CD14-positive monocyte (primary cell): ENCODE measurements at regions not wholly inside any gene's neighbourhood (a gene's known extent, or its start where the extent isn't known, plus 50 kb on each side); places are given as distances from the start of the nearest gene placed in this dataset.

Experiments used
- DNase-seq, 3 donors: peaks; one replicate each; pipeline ENCODE4 v3.0.0-alpha.2; 2011 to 2022
- H2AFZ ChIP-seq: 2 replicates; pipeline ENCODE4 v1.6.0; 2012; ENCODE audit warnings: mild to moderate bottlenecking, low read depth, low read length, inconsistent platforms; ENCODE audit not compliant: insufficient read depth, poor library complexity, severe bottlenecking
- H3K27ac ChIP-seq, 2 donors: 1 replicate in 1 of 2; 2 replicates in 1 of 2; pipeline ENCODE4 v1.5.1; 2012 to 2013; ENCODE audit warnings: low read length in 2 of 2, control low read depth in 1 of 2, inconsistent platforms in 1 of 2, low read depth in 1 of 2, mild to moderate bottlenecking in 1 of 2
- H3K27me3 ChIP-seq, 2 donors: one replicate each; pipeline versions ENCODE4 v1.6.0 to v1.6.1; 2011 to 2013; ENCODE audit warnings: low read length in 2 of 2; ENCODE audit not compliant: control insufficient read depth in 2 of 2, insufficient read depth in 2 of 2
- H3K36me3 ChIP-seq, 2 donors: replicated peaks in 1 of 2; 1 replicate in 1 of 2; 2 replicates in 1 of 2; pipeline versions ENCODE4 v1.5.1 to v1.6.1; 2012 to 2013; ENCODE audit warnings: low read length in 2 of 2, control low read depth in 1 of 2, inconsistent platforms in 1 of 2, mild to moderate bottlenecking in 1 of 2; ENCODE audit not compliant: insufficient read depth in 2 of 2, control insufficient read depth in 1 of 2
- H3K4me1 ChIP-seq, 2 donors: 1 replicate in 1 of 2; 2 replicates in 1 of 2; pipeline versions ENCODE4 v1.5.1 to v1.6.1; 2012 to 2013; ENCODE audit warnings: low read length in 2 of 2, control low read depth in 1 of 2, inconsistent platforms in 1 of 2, mild to moderate bottlenecking in 1 of 2, moderate library complexity in 1 of 2; ENCODE audit not compliant: insufficient read depth in 2 of 2, control insufficient read depth in 1 of 2
- H3K4me2 ChIP-seq: replicated peaks from 2 replicates; pipeline ENCODE3; 2012; ENCODE audit warnings: low read length, moderate library complexity, mild to moderate bottlenecking; ENCODE audit not compliant: poor library complexity, severe bottlenecking; ENCODE audit errors: extremely low read depth
- H3K4me3 ChIP-seq, 3 experiments: fragments of 200-600 bp in 1 of 3; sonication (generic) in 1 of 3; replicated peaks in 1 of 3; 1 replicate in 2 of 3; 2 replicates in 1 of 3; pipeline ENCODE4 v1.5.1; 2011 to 2013; ENCODE audit warnings: low read length in 3 of 3, mild to moderate bottlenecking in 3 of 3, control low read depth in 2 of 3, low read depth in 2 of 3, inconsistent platforms in 1 of 3, moderate library complexity in 1 of 3
- H3K79me2 ChIP-seq: 2 replicates; pipeline ENCODE4 v1.6.0; 2012; ENCODE audit warnings: mild to moderate bottlenecking, control low read depth, inconsistent platforms, low read length, moderate library complexity; ENCODE audit not compliant: insufficient read depth
- H3K9ac ChIP-seq: 2 replicates; pipeline ENCODE4 v1.6.0; 2017; ENCODE audit warnings: low read length, mild to moderate bottlenecking; ENCODE audit not compliant: insufficient read depth, poor library complexity, severe bottlenecking
- H3K9me3 ChIP-seq, 2 donors: replicated peaks in 1 of 2; 1 replicate in 1 of 2; 2 replicates in 1 of 2; pipeline versions ENCODE4 v1.5.1 to v1.6.1; 2012 to 2013; ENCODE audit warnings: low read length in 2 of 2, control low read depth in 1 of 2; ENCODE audit not compliant: control insufficient read depth in 1 of 2, insufficient read depth in 1 of 2
- H4K20me1 ChIP-seq: 2 replicates; pipeline ENCODE4 v1.6.0; 2012; ENCODE audit warnings: mild to moderate bottlenecking, low read length, control low read depth, moderate library complexity; ENCODE audit not compliant: insufficient read depth
- H3K27ac Mint-ChIP-seq, 7 donors: one replicate each; pipeline ENCODE4 v1.8.0; 2020; ENCODE audit warnings: mild to moderate bottlenecking in 7 of 7, mixed read lengths in 7 of 7, moderate library complexity in 6 of 7, inconsistent platforms in 2 of 7
- H3K27me3 Mint-ChIP-seq, 3 donors: one replicate each; pipeline ENCODE4 v1.8.0; 2021 to 2022; ENCODE audit warnings: low read depth in 3 of 3, mild to moderate bottlenecking in 3 of 3, mixed read lengths in 3 of 3, moderate library complexity in 3 of 3, inconsistent platforms in 1 of 3
- H3K36me3 Mint-ChIP-seq, 2 donors: one replicate each; pipeline ENCODE4 v1.8.0; 2020; ENCODE audit warnings: mixed read lengths in 2 of 2, inconsistent platforms in 1 of 2, mild to moderate bottlenecking in 1 of 2
- H3K4me1 Mint-ChIP-seq: one replicate; pipeline ENCODE4 v1.8.0; 2020; ENCODE audit warnings: mild to moderate bottlenecking, mixed read lengths
- H3K4me3 Mint-ChIP-seq, 2 donors: one replicate each; pipeline ENCODE4 v1.8.0; 2020; ENCODE audit warnings: mild to moderate bottlenecking in 2 of 2, mixed read lengths in 2 of 2, moderate library complexity in 1 of 2
- H3K9me3 Mint-ChIP-seq, 7 donors: one replicate each; pipeline ENCODE4 v1.8.0; 2020 to 2022; ENCODE audit warnings: mixed read lengths in 7 of 7, mild to moderate bottlenecking in 6 of 7, moderate library complexity in 6 of 7, inconsistent platforms in 2 of 7
- WGBS: methylation state at CpG from one replicate; pipeline ENCODE4 v1.1.5; 2013; ENCODE audit warnings: missing lambda C conversion rate; ENCODE audit not compliant: insufficient coverage; 5-methylcytosine and 5-hydroxymethylcytosine counted together
- intact Hi-C, 2 donors: fragments of 100-400 bp; cut with micrococcal nuclease; formaldehyde crosslinking; loops; one replicate each; pipeline versions ENCODE4 v1.15.0 to v1.15.1; 2023
- TF ChIP-seq, protein P1 (sequence below): fragments of 200-600 bp; IDR thresholded peaks from one replicate; pipeline ENCODE4 v1.8.0; 2022; ENCODE audit warnings: antibody characterized with exemption, mild to moderate bottlenecking

DNA sequence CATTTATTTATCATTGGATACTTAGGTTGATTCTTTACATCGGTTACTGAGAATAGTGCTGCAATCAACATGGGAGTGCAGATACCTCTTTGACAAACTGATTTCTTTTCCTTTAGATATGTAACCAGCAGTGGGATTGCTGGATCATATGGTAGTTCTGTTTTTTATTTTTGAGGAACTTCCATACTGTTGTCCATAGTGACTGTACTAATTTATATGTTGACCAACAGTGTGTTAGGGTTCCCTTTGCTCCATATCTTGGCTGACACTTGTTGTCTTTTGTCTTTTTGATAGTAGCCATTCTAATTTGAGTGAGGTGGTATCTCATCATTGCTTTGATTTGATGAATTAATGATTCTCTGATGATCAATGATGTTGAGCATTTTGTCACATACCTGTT lies 137.3 kb upstream of the PITX1 start:
- Histone ChIP-seq H3K4me1 (no peaks in the 10 kb centered on the region), H3K79me2 (no peaks in the 10 kb centered on the region), H3K9ac (no peak overlapping the region), H3K27me3 (peaks cover 11 to 38% of the 10 kb centered on the region in 2 donors), H4K20me1 (no peaks in the 10 kb centered on the region), H2AFZ (no peak overlapping the region), H3K36me3 (no peaks in the 10 kb centered on the region), H3K4me3 (no peak overlapping the region), H3K27ac (no peak overlapping the region), H3K9me3 (no peaks in the 10 kb centered on the region), H3K4me2 (no peak overlapping the region)
- H3K27me3 Mint-ChIP-seq: peaks cover 28 to 52% (median 39%) of the 10 kb centered on the region in 3 donors
- H3K36me3 Mint-ChIP-seq: no peaks in the 10 kb centered on the region
- H3K4me3 Mint-ChIP-seq: no peak overlapping the region
- H3K9me3 Mint-ChIP-seq: no peaks in the 10 kb centered on the region
- H3K4me1 Mint-ChIP-seq: no peaks in the 10 kb centered on the region
- TF ChIP-seq, protein P1, sequence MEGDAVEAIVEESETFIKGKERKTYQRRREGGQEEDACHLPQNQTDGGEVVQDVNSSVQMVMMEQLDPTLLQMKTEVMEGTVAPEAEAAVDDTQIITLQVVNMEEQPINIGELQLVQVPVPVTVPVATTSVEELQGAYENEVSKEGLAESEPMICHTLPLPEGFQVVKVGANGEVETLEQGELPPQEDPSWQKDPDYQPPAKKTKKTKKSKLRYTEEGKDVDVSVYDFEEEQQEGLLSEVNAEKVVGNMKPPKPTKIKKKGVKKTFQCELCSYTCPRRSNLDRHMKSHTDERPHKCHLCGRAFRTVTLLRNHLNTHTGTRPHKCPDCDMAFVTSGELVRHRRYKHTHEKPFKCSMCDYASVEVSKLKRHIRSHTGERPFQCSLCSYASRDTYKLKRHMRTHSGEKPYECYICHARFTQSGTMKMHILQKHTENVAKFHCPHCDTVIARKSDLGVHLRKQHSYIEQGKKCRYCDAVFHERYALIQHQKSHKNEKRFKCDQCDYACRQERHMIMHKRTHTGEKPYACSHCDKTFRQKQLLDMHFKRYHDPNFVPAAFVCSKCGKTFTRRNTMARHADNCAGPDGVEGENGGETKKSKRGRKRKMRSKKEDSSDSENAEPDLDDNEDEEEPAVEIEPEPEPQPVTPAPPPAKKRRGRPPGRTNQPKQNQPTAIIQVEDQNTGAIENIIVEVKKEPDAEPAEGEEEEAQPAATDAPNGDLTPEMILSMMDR: no peak
- no peak overlapping the region for H3K27ac Mint-ChIP-seq
- whole genome bisulfite sequencing: no CpG with 5 or more reads among the region's 1 CpG
- peak in 1 of 3 donors; percentile 3 for DNase-seq
- intact Hi-C loops: no loop called here

DNA sequence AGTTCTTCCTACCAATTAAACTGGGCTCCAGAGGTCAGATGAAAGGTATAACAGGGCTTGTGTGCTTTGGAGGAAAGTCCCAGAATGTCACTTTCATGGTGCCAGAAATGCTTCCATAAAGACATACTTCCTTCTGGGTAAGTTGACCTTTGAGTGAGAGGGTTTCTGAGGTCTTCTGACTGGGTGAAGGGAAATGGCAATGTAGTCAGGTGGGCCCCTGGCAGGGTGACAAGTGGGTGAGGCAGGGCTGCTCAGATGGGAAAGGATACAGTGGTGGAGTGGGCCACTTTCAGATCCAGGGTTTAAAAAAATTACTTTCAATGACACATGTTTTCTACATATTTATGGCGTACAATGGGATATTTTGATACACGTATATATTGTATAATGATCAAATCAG lies 136.5 kb upstream of the PITX1 start:
- Histone ChIP-seq H3K79me2 (no peaks in the 10 kb centered on the region), H3K27me3 (peaks cover 11 to 38% of the 10 kb centered on the region in 2 donors), H4K20me1 (no peaks in the 10 kb centered on the region), H3K9me3 (no peaks in the 10 kb centered on the region), H3K9ac (no peak overlapping the region), H3K27ac (no peak overlapping the region), H3K4me2 (no peak overlapping the region), H2AFZ (no peak overlapping the region), H3K4me3 (no peak overlapping the region), H3K4me1 (no peaks in the 10 kb centered on the region), H3K36me3 (no peaks in the 10 kb centered on the region)
- no peaks in the 10 kb centered on the region for H3K9me3 Mint-ChIP-seq
- TF ChIP-seq, protein P1: no peak
- H3K4me3 Mint-ChIP-seq: no peak overlapping the region
- no peak for DNase-seq
- no CpG with 5 or more reads among the region's 2 CpGs for WGBS
- no peaks in the 10 kb centered on the region for H3K36me3 Mint-ChIP-seq
- H3K4me1 Mint-ChIP-seq: no peaks in the 10 kb centered on the region
- intact Hi-C loops: no loop called here
- H3K27me3 Mint-ChIP-seq: peaks cover 29 to 58% (median 39%) of the 10 kb centered on the region in 3 donors
- H3K27ac Mint-ChIP-seq: peak overlapping the region in 1 of 7 donors; percentile 65
